HUES48 (cell line): ENCODE measurements at regions not wholly inside any gene's neighbourhood (a gene's known extent, or its start where the extent isn't known, plus 50 kb on each side); places are given as distances from the start of the nearest gene placed in this dataset.

ENCODE experiments used
- H3K27ac ChIP-seq: one replicate; pipeline ENCODE4 v1.7.0; 2013; ENCODE audit warnings: low read depth, low read length, inconsistent platforms
- H3K27me3 ChIP-seq: 2 replicates; pipeline ENCODE4 v1.6.1; 2013; ENCODE audit warnings: mild to moderate bottlenecking, low read length; ENCODE audit not compliant: control insufficient read depth, insufficient read depth
- H3K36me3 ChIP-seq: 2 replicates; pipeline ENCODE4 v1.6.1; 2013; ENCODE audit warnings: low read length; ENCODE audit not compliant: control insufficient read depth, insufficient read depth
- H3K4me1 ChIP-seq: 2 replicates; pipeline ENCODE4 v1.6.1; 2013; ENCODE audit warnings: mild to moderate bottlenecking, low read length; ENCODE audit not compliant: control insufficient read depth, insufficient read depth
- H3K4me3 ChIP-seq: 2 replicates; pipeline ENCODE4 v1.5.1; 2013; ENCODE audit warnings: mild to moderate bottlenecking, low read depth, low read length
- H3K9ac ChIP-seq: 2 replicates; pipeline ENCODE4 v1.6.1; 2013; ENCODE audit warnings: mild to moderate bottlenecking, low read depth, low read length, moderate library complexity
- H3K9me3 ChIP-seq: 2 replicates; pipeline ENCODE4 v1.6.1; 2013; ENCODE audit warnings: low read length; ENCODE audit not compliant: control insufficient read depth, insufficient read depth

GRCh38 chr7:108813251-108814014, 243.8 kb downstream of the DNAJB9 start:
- no peaks in the 10 kb centered on the region for H3K4me1 ChIP-seq
- peaks cover 15% of the 10 kb centered on the region for H3K9me3 ChIP-seq
- H3K27me3 ChIP-seq = no peaks in the 10 kb centered on the region
- no peaks in the 10 kb centered on the region for H3K36me3 ChIP-seq
- H3K9ac ChIP-seq = no peak overlapping the region
- no peak overlapping the region for H3K27ac ChIP-seq
- no peak overlapping the region for H3K4me3 ChIP-seq

- Histone ChIP-seq H3K4me1 (no peaks in the 10 kb centered on the region), H3K4me3 (no peak overlapping the region), H3K9ac (no peak overlapping the region), H3K27ac (no peak overlapping the region), H3K27me3 (no peaks in the 10 kb centered on the region), H3K9me3 (peaks cover 15% of the 10 kb centered on the region), H3K36me3 (no peaks in the 10 kb centered on the region)
Observed at GRCh38 chr7:108815815-108816214, 246.1 kb downstream of the DNAJB9 start.

- Histone ChIP-seq H3K4me3 (no peak overlapping the region), H3K36me3 (no peaks in the 10 kb centered on the region), H3K27ac (no peak overlapping the region), H3K4me1 (no peaks in the 10 kb centered on the region), H3K9ac (no peak overlapping the region), H3K27me3 (no peaks in the 10 kb centered on the region), H3K9me3 (peaks cover 6% of the 10 kb centered on the region)
Observed at GRCh38 chr7:108818742-108819141, 249.1 kb downstream of the DNAJB9 start.

GRCh38 chr7:108824840-108825580, 255.3 kb downstream of the DNAJB9 start:
- Histone ChIP-seq H3K4me3 (no peak overlapping the region), H3K9me3 (0 out of 2 replicates have a peak, but pooled peaks cover 2% of the 10 kb centered on the region), H3K36me3 (no peaks in the 10 kb centered on the region), H3K4me1 (no peaks in the 10 kb centered on the region), H3K27me3 (no peaks in the 10 kb centered on the region), H3K9ac (no peak overlapping the region), H3K27ac (no peak overlapping the region)

DNA sequence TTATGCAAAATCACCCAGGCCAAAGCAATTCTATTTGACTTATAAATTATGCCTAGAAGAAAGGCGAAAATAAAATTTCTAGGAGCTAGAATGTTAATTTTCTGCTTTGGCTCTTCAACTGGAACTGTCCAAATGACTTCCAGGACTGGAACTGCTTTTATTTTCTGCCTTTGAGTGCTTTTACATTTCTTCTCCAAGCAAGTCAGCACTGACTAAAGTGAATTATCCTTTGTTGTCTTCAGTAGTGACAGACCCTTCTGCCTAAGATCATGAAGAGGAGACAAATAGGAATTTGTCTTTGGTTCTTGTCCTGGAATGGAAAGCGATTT, 255.9 kb downstream of the DNAJB9 start:
- H3K9me3 ChIP-seq = 0 out of 2 replicates have a peak, but pooled peaks cover 2% of the 10 kb centered on the region
- no peak overlapping the region for H3K27ac ChIP-seq
- H3K36me3 ChIP-seq = no peaks in the 10 kb centered on the region
- no peak overlapping the region for H3K4me3 ChIP-seq
- H3K4me1 ChIP-seq = no peaks in the 10 kb centered on the region
- H3K27me3 ChIP-seq = no peaks in the 10 kb centered on the region
- no peak overlapping the region for H3K9ac ChIP-seq

DNA sequence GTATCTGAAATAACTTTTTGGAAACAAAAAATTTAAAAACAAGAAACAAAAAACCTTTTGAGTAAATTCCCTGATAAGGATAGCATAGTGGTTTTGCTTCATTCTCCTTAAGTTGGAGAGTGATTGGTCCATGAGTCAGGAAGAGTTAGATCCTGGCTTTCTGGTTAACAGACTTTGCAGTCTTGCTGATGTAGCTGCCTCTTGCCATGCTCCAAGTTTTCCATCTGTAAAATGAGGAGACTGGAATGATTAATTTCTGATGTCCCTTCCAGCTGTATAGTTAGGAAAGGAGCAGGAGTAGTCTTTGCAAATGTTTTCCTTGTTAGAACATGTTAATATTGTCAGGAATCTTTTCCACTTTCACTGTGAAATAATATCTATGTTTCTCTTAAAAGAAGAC, 266.6 kb downstream of the DNAJB9 start:
- no peaks in the 10 kb centered on the region for H3K27me3 ChIP-seq
- H3K4me1 ChIP-seq = no peaks in the 10 kb centered on the region
- no peaks in the 10 kb centered on the region for H3K36me3 ChIP-seq
- no peak overlapping the region for H3K4me3 ChIP-seq
- H3K9ac ChIP-seq = no peak overlapping the region
- no peak overlapping the region for H3K27ac ChIP-seq
- H3K9me3 ChIP-seq = no peaks in the 10 kb centered on the region

- Histone ChIP-seq H3K36me3 (no peaks in the 10 kb centered on the region), H3K9me3 (no peaks in the 10 kb centered on the region), H3K27ac (no peak overlapping the region), H3K4me3 (no peak overlapping the region), H3K27me3 (no peaks in the 10 kb centered on the region), H3K9ac (no peak overlapping the region), H3K4me1 (no peaks in the 10 kb centered on the region)
Observed at GRCh38 chr7:108838198-108838597, 268.5 kb downstream of the DNAJB9 start.

DNA sequence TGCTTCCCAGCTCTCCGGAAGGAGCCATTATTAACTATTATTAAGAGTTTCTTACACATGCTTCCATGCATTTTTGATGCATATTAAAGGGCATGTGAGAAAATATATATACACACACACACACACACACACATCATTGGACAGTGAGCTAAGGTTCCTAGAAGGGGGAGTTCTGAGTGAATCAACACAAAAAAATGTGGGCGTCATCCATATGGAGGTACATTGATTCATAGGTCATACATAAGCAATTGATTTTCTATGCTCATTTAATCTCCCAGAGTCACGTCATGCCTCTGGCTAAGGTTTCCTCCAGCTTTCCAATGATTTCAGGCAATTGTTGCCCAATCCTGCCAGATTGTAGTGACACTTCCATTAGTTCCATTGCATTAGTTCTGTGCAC, 269.4 kb downstream of the DNAJB9 start:
- Histone ChIP-seq H3K9ac (no peak overlapping the region), H3K27ac (no peak overlapping the region), H3K36me3 (no peaks in the 10 kb centered on the region), H3K4me3 (no peak overlapping the region), H3K27me3 (no peaks in the 10 kb centered on the region), H3K9me3 (no peaks in the 10 kb centered on the region), H3K4me1 (no peaks in the 10 kb centered on the region)

GRCh38 chr7:108845951-108846350, 276.3 kb downstream of the DNAJB9 start:
- Histone ChIP-seq H3K4me3 (no peak overlapping the region), H3K9me3 (no peaks in the 10 kb centered on the region), H3K27ac (no peak overlapping the region), H3K4me1 (no peaks in the 10 kb centered on the region), H3K27me3 (no peaks in the 10 kb centered on the region), H3K9ac (no peak overlapping the region), H3K36me3 (no peaks in the 10 kb centered on the region)

DNA sequence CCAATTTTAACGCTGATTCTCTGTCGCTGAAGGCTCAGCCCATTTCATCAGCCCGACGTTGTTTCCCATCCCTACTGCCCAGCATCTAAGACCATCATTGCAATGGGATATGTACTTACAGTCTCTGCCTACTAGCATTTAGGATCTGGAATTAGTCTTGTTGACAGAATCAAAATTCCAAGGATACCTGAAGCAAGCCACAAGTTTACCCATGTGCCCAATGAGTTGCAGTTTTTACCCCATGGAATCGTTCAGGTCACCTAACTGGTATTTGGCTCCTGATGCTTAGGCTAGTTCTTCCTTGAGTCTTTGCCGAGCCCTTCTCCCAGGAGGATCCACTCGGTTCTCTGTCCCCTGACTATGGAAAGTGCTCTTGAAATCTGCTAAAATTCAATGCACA, 276.8 kb downstream of the DNAJB9 start:
- no peak overlapping the region for H3K4me3 ChIP-seq
- H3K36me3 ChIP-seq = no peaks in the 10 kb centered on the region
- no peaks in the 10 kb centered on the region for H3K4me1 ChIP-seq
- H3K27ac ChIP-seq = no peak overlapping the region
- H3K27me3 ChIP-seq = no peaks in the 10 kb centered on the region
- H3K9me3 ChIP-seq = no peaks in the 10 kb centered on the region
- no peak overlapping the region for H3K9ac ChIP-seq

- H3K4me3 ChIP-seq = no peak overlapping the region
- no peak overlapping the region for H3K27ac ChIP-seq
- no peaks in the 10 kb centered on the region for H3K4me1 ChIP-seq
- H3K9me3 ChIP-seq = no peaks in the 10 kb centered on the region
- no peak overlapping the region for H3K9ac ChIP-seq
- no peaks in the 10 kb centered on the region for H3K27me3 ChIP-seq
- no peaks in the 10 kb centered on the region for H3K36me3 ChIP-seq
Observed at GRCh38 chr7:108848486-108848885, 278.8 kb downstream of the DNAJB9 start.
